GM18502 (cell line): ENCODE measurements at regions not wholly inside any gene's neighbourhood (a gene's known extent, or its start where the extent isn't known, plus 50 kb on each side); places are given as distances from the start of the nearest gene placed in this dataset.

Source experiments
- ATAC-seq: cut with Tn5 transposase; IDR thresholded peaks from one replicate; pipeline ENCODE4 v1.9.1; 2021; ENCODE audit warnings: mild to moderate bottlenecking; ENCODE audit not compliant: unreplicated experiment, poor library complexity

DNA sequence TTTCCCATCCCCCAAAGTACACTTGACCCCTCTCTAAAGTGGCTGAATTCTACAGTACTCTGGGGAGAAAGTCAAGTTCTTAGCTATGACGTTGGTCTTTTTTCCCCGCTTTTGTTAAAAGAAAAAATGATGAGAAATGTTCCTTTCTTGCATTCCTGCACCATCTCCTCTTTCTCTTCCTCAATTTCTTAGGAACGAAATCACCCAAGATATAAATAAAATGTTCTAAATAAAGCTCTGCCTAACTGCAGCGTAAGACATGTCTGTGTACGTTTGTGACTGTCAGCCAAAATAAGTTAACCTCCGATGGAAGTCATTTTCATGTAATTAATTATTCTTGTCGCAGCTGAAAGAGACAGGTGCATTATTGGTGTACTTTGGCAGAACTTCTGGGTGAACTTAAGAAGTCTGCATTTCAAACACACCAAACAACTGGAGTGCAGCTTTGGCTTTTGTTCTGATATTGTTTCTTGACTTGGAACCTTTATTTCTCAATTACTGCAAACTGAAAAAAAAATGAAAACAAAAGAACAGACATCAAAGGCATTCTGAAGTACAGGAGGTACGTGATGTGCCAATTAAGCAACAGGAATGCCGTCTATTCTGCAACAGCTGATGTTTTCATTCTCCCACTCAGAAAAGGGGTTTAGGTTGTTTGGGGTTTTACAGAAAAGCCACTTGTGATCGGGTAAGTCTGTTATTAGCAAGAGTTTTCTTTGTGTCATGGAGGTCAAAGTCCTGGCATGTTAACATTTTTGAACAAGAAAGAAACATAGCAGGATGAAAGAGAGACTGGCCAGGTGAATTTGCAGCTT, 82.4 kb upstream of the SDK1 start:
- ATAC-seq: no peak

GRCh38 chr7:3229904-3230470, 71.1 kb upstream of the SDK1 start:
- ATAC-seq: no peak

DNA sequence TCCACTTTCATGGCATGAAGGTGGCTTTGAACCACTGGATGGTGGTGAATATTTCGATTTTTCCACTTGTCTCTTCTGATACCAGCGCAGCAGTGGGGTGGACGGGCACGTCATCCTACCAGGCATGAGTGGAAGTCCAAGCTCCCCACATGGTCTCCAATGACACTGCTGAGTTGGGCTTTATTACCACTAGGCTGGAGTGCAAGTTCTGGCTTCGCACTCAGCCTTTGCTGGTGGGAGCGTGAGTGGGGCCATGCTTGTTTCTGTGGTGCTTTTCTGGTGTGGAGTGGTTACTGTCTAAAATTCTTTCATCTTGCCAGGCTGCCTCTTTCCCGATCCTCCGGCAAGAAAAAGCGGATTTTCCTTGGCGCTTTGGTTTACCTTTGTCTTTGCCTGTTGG, 70.1 kb upstream of the SDK1 start:
- ATAC-seq: no peak

DNA sequence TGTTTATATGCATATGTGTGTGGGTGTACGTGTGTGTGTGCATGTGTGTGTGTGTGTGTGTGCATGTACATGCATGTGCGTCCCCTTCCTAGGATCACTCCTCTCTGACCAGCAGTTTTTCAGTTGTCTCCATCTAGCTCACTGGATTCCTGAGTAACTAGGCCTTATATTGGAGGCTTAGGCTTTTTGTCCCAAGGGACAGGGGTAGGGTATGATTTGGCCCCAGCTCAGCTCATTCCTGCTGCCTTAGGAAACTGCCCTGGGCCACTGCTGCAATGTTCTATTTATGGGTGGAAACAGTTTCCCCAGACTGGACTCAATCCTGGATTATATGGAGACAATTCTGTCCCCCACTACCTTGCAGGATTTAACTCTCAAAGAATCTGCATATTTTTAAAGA, 68.8 kb upstream of the SDK1 start:
- ATAC-seq: no peak

- no peak for ATAC-seq
Measured at GRCh38 chr7:3233301-3233700, 67.8 kb upstream of the SDK1 start.

DNA sequence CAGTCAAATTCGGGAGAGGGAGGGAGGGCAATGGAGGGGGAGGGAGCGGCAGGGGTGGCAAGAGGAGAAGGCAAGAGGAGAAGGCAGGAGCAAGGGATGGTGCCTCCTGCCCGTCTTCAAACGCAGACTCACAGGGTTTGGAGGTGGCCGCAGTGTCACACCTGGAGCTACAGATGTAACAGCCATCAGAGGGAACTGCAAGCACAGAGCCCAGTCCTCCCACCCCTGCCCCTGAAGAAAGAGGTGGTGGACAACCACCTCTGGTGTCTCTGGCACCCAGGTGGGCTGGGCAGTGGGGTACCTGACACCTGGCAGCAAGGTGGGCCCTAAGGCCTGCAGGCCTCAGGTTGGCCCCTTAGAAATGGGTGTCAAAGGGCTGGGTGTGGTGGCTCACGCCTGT, 67.0 kb upstream of the SDK1 start:
- ATAC-seq: no peak

- no peak for ATAC-seq
Measured at GRCh38 chr7:3234851-3235250, 66.2 kb upstream of the SDK1 start.

DNA sequence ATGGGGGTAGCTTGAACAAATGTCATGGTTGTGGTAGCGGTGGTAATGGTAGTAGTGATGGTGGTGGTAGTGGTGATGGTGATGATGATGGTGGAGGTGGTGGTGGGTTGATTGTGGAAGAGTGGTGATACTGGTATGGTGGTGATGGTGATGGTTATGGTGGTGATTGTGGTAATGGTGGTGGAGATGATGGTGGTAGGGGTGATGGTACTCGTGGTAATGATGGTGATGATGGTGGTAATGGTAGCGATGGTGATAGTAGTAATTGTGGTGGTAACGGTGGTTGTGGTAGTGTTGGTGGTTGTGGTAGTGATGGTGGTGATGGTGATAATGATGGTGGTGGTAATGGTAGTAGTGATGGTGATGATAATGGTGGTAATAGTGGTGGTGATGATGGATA, 65.7 kb upstream of the SDK1 start:
- no peak for ATAC-seq

GRCh38 chr7:3236268-3236667, 64.8 kb upstream of the SDK1 start:
- no peak for ATAC-seq

DNA sequence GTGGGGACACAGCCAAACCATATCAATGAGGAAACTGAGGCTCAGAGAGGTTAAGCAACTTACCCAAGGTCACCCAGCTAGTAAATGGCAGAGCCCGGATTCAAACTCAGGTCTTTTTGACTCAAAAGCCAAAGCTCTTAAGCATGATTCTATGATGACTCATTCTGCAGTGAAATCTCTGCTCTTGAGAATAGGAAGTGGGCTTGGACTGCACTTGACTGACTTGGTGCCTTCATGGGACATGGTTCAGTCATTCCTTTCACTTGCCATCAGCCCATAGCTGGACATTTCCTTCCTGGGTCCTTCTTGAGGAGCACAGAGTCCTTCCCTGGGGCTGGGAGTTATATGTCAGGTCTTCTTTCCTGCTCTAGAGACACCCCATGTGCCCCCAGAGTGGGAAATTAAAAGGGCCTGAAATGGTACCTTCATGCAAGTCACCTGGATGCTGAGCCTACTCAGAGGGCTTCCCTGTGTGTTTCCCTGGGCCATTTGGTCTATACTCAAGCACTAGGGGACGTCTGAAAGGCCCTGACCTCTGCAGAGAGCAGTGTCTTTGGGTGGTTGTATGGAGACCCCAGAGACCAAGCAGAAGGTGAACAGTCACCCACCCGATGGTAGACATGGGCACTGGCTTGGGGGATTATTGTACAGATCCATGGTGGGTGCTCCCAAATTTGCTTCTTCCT, 62.4 kb upstream of the SDK1 start:
- no peak for ATAC-seq

DNA sequence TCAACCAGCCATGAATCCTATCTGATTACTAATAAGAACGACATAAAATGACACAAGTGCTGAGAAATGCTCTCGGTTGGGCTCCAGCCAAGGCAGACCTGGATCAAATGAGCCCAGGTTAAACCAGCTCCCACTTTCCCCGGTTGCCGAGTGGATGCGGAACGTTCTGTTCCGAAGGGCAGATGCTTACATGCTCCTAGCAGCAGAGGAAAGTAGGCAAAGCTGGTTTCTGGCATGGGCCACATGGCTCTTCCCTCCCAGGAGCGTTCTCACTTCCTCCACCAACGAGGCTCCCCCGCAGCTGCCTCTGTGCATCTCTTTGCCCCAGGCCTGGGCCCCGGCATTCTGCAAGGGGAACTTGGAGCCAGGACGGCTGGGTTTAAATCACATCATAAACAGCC, 61.8 kb upstream of the SDK1 start:
- no peak for ATAC-seq

GRCh38 chr7:3240826-3241430, 60.1 kb upstream of the SDK1 start:
- no peak for ATAC-seq

DNA sequence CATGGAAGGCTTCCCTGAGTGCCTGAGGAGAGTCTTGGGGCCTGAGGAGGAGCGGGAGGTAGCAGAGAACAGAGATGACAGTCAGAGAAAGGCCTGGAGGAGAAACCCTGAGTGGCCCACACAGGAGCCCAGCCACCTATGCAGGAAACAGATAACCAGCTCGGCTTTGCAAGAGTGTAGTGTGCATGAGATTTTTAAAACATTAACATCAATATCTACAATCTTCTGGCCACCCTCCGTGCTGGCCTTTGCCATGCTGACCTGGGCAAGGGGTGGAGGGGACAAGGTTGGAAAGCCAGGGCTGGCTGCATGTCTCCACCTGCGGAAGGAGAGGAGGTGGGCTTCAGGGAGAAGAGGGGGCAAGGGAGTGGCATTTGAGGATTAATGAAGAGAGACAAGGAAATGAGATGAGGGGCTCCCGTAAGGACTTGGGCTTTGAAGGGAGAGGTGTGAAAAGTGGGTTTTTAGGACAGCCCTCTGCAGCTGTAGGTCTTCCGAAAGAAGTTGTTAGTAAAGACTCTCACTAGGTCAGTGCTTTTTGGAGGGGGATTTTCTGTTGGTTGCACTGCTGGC, 59.3 kb upstream of the SDK1 start:
- ATAC-seq: no peak

DNA sequence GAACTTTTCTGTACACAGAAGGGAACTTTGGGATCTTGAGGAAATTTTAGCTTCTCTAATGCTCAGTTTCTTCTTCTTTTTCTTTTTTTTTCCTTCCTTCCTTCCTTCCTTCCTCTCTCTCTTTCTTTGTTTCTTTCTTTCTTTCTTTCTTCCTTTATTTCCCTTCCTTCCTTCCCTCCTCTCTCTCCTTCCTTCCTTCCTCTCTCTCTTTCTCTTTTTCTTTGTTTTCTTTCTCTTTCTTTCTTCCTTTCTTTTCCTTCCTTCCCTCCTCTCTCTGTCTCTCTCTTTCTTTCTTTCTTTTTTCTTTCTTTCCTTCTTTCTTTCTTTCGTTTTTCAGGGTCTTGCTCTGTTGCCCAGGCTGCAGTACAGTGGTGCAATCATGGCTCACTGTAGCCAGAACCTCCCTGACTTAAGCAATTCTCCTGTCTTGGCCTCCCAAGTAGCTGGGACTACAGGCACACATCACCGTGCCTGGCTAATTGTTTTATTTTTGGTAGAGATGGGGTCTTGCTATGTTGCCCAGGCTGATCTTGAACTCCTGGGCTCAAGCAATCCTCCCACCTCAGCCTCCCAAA, 58.6 kb upstream of the SDK1 start:
- no peak for ATAC-seq

DNA sequence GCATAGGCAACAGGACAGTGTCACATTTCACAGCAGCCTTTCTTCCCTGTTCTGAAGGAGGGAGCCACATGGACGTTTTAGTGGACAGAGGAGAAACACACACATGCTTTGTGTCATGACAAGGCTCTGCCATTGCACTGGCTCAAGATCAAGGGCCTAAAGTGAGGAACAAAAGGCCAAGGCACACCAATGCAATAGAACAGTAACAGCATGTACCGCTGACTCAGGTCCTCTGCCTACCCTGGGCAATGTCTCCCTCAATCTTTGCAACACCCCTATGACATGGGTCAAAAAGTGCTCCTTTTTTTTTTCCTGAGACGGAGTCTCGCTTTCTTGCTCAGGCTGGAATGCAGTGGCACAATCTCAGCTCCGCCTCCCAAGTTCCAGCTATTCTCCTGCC, 57.8 kb upstream of the SDK1 start:
- no peak for ATAC-seq

DNA sequence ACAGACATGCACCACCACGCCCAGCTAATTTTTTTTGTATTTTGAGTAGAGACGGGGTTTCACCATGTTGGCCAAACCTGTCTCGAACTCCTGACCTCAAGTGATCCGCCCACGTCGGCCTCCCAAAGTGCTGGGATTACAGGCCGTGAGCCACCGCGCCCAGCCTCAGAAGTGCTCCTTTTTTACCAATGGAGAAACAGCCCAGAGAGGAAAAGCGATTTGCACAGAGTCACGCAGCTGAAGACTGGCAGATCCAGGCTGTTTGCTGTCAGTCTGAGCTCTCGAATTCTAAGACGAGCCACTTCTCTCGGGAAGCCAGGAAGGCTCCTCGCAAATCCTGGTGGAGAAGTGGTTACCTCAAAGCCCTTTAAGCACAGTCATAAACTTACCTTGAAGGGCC, 57.4 kb upstream of the SDK1 start:
- no peak for ATAC-seq

- ATAC-seq: no peak
Measured at GRCh38 chr7:3244241-3244814, 56.7 kb upstream of the SDK1 start.

- no peak for ATAC-seq
Measured at GRCh38 chr7:3245077-3245476, 56.0 kb upstream of the SDK1 start.

GRCh38 chr7:3245721-3246120, 55.3 kb upstream of the SDK1 start:
- no peak for ATAC-seq

DNA sequence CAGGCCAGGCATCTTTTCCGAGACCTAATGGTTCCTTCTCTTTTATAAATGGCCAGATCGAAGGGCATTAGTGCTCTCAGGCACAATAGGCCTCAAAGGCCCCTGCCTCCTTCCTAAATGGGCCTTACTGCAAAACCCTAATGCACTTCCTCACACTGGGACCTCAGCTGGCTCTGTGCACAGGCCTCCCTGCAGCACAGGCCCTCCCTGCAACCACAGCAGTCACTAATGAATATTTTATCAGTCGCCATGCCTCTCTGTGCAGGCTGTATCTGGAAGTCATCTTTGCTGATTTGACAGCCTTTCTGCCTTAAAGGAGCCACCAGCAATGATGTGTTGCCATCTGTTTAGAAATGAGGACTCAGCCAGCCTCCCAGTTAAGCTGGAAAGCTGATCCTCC, 54.9 kb upstream of the SDK1 start:
- ATAC-seq: no peak
